NCI-H2029 treated with DMSO at 0.1 percent for 48 hours (cell line): ENCODE measurements at regions not wholly inside any gene's neighbourhood (a gene's known extent, or its start where the extent isn't known, plus 50 kb on each side); places are given as distances from the start of the nearest gene placed in this dataset.

ENCODE experiments used
- DNase-seq: peaks from one replicate; lab custom pipeline; 2025; lab: John Stamatoyannopoulos, UW

GRCh38 chr3:184659797-184660301, 52.0 kb downstream of the MAGEF1 start:
- no peak for DNase-seq

GRCh38 chr3:184658223-184658928, 53.5 kb downstream of the MAGEF1 start:
- DNase-seq, result no peak

- no peak for DNase-seq
Measured at GRCh38 chr3:184656829-184657681, 54.8 kb downstream of the MAGEF1 start.

GRCh38 chr3:184656458-184656828, 55.4 kb downstream of the MAGEF1 start:
- DNase-seq, result no peak

GRCh38 chr3:184655597-184655996, 56.3 kb downstream of the MAGEF1 start:
- DNase-seq, result no peak

GRCh38 chr3:184654375-184654774, 57.5 kb downstream of the MAGEF1 start:
- DNase-seq, result no peak

- DNase-seq, result no peak
Measured at GRCh38 chr3:184652465-184652864, 59.4 kb downstream of the MAGEF1 start.

GRCh38 chr3:184651904-184652303, 60.0 kb downstream of the MAGEF1 start:
- DNase-seq, result no peak

GRCh38 chr3:184648636-184649035, 63.2 kb downstream of the MAGEF1 start:
- DNase-seq, result no peak

- no peak for DNase-seq
Measured at GRCh38 chr3:184647405-184647936, 64.4 kb downstream of the MAGEF1 start.

- no peak for DNase-seq
Measured at GRCh38 chr3:184645336-184645735, 66.5 kb downstream of the MAGEF1 start.

- no peak for DNase-seq
Measured at GRCh38 chr3:184643442-184643841, 68.4 kb downstream of the MAGEF1 start.

GRCh38 chr3:184642631-184643285, 69.1 kb downstream of the MAGEF1 start:
- DNase-seq, result no peak

GRCh38 chr3:184641430-184641829, 70.4 kb downstream of the MAGEF1 start:
- DNase-seq, result no peak

GRCh38 chr3:184639351-184639750, 72.5 kb downstream of the MAGEF1 start:
- DNase-seq, result peak; percentile 15

- no peak for DNase-seq
Measured at GRCh38 chr3:184637705-184638104, 74.2 kb downstream of the MAGEF1 start.

GRCh38 chr3:184636741-184637316, 75.0 kb downstream of the MAGEF1 start:
- DNase-seq, result no peak

- no peak for DNase-seq
Measured at GRCh38 chr3:184635774-184636173, 74.2 kb downstream of the EPHB3 start.

- DNase-seq, result peak; percentile 41
Measured at GRCh38 chr3:184635126-184635525, 73.5 kb downstream of the EPHB3 start.

- DNase-seq, result no peak
Measured at GRCh38 chr3:184633237-184633579, 71.6 kb downstream of the EPHB3 start.

GRCh38 chr3:184632551-184633236, 71.1 kb downstream of the EPHB3 start:
- no peak for DNase-seq
